H1 (cell line): ENCODE measurements at regions not wholly inside any gene's neighbourhood (a gene's known extent, or its start where the extent isn't known, plus 50 kb on each side); places are given as distances from the start of the nearest gene placed in this dataset.

Experiments used
- MAFK ChIP-seq: IDR thresholded peaks from 2 replicates; pipeline ENCODE4 v1.6.1; 2012; ENCODE audit warnings: low read depth, mild to moderate bottlenecking, improper control_type of control experiment, low read length
- POLR2AphosphoS5 ChIP-seq: IDR thresholded peaks from 2 replicates; pipeline ENCODE4 v1.6.1; 2011; ENCODE audit warnings: low read depth, low read length
- RBBP5 ChIP-seq: IDR thresholded peaks from 2 replicates; pipeline ENCODE4 v1.7.1; 2012; ENCODE audit warnings: low read depth, mild to moderate bottlenecking, inconsistent platforms, low read length, moderate library complexity, borderline replicate concordance
- RXRA ChIP-seq: IDR thresholded peaks from 2 replicates; pipeline ENCODE4 v1.6.1; 2011; ENCODE audit warnings: low read depth, mild to moderate bottlenecking, low read length, moderate library complexity; ENCODE audit not compliant: insufficient read depth

DNA sequence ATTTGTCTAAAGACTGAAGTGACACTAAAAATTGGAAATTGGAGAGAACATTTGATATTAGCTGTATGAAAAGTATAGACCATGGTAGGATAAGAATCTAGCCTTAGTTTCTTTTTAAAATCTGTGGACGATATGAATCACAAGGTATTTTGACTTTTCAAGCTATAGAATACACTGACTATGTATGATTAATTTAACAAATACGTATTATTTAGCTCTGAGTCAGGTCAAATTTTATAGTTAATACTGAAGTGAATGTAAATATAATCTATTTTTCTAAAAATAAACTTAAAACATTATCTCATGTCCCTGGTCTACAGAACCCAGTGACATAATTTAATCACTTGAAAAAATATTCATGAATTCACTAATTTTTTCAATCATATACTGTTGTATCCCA is 795.6 kb upstream of the SLITRK1 start (continued):
- TF ChIP-seq RBBP5 (no peak), POLR2AphosphoS5 (no peak), MAFK (no peak), RXRA (no peak)
